PC-3 (cell line): ENCODE measurements at regions not wholly inside any gene's neighbourhood (a gene's known extent, or its start where the extent isn't known, plus 50 kb on each side); places are given as distances from the start of the nearest gene placed in this dataset.

Experiments
- ATAC-seq: fragments of 200-7000 bp; cut with Tn5 transposase; 2 replicates; pipeline ENCODE4 v1.9.1; 2020; ENCODE audit warnings: mild to moderate bottlenecking, moderate library complexity
- BruUV-seq: library from RNA; stranded (reverse); fragments of 400-500 nt; replicated peaks from 2 replicates; lab custom pipeline; 2021; lab: Mats Ljungman, UMichigan
- CTCF ChIA-PET: fragments of 300-600 bp; sonication (Branson Sonifier 250); formaldehyde crosslinking; loops from one replicate; lab custom pipeline; 2022; ENCODE audit warnings: antibody characterized with exemption; lab: Charles Lee
- POLR2A ChIA-PET: fragments of 300-600 bp; sonication (Branson Sonifier 250); formaldehyde crosslinking; loops from one replicate; lab custom pipeline; 2022; ENCODE audit warnings: antibody characterized with exemption; ENCODE audit not compliant: unreplicated experiment; lab: Charles Lee
- DNase-seq: peaks from one replicate; pipeline ENCODE4 v3.0.0-alpha.2; 2015
- H2AFZ ChIP-seq: fragments of 300-600 bp; sonication (generic); 2 replicates; pipeline ENCODE4 v1.6.0; 2016; ENCODE audit warnings: antibody characterized with exemption, low read length
- H3F3A ChIP-seq: fragments of 300-600 bp; sonication (generic); one replicate; pipeline ENCODE4 v1.6.0; 2017; ENCODE audit warnings: antibody characterized with exemption, low read length, control low read depth, mild to moderate bottlenecking; ENCODE audit not compliant: unreplicated experiment
- H3K27ac ChIP-seq: fragments of 300-600 bp; sonication (generic); 2 replicates; pipeline ENCODE4 v1.5.1; 2016; ENCODE audit warnings: mild to moderate bottlenecking, low read length
- H3K27me3 ChIP-seq: fragments of 300-600 bp; sonication (generic); 2 replicates; pipeline ENCODE4 v1.6.1; 2016; ENCODE audit warnings: low read length, mixed read lengths
- H3K36me3 ChIP-seq: fragments of 300-600 bp; sonication (generic); 2 replicates; pipeline ENCODE4 v1.6.1; 2016; ENCODE audit warnings: low read depth, mixed run types, low read length, mixed read lengths
- H3K4me1 ChIP-seq: fragments of 300-600 bp; sonication (generic); 2 replicates; pipeline ENCODE4 v1.5.1; 2016; ENCODE audit warnings: low read length; ENCODE audit not compliant: insufficient read depth
- H3K4me2 ChIP-seq: fragments of 300-600 bp; sonication (generic); 2 replicates; pipeline ENCODE4 v1.6.0; 2016; ENCODE audit warnings: low read length
- H3K4me3 ChIP-seq: fragments of 300-600 bp; sonication (generic); 2 replicates; pipeline ENCODE4 v1.5.1; 2016; ENCODE audit warnings: mild to moderate bottlenecking, low read length, mixed read lengths
- H3K79me2 ChIP-seq: fragments of 300-600 bp; sonication (generic); 2 replicates; pipeline ENCODE4 v1.6.1; 2017; ENCODE audit warnings: low read length, mixed read lengths
- H3K9ac ChIP-seq: fragments of 300-600 bp; sonication (generic); 2 replicates; pipeline ENCODE4 v1.6.0; 2016; ENCODE audit warnings: mild to moderate bottlenecking, low read length
- H3K9me2 ChIP-seq: fragments of 300-600 bp; sonication (generic); replicated peaks from 2 replicates; pipeline ENCODE4 v1.6.1; 2016; ENCODE audit warnings: mixed run types, low read length, mixed read lengths
- H3K9me3 ChIP-seq: fragments of 300-600 bp; sonication (generic); 2 replicates; pipeline ENCODE4 v1.6.1; 2016; ENCODE audit warnings: low read length, mixed read lengths
- H4K20me1 ChIP-seq: fragments of 300-600 bp; sonication (generic); 2 replicates; pipeline ENCODE4 v1.6.1; 2016; ENCODE audit warnings: low read length, mixed read lengths
- CTCF ChIP-seq: fragments of 300-600 bp; sonication (generic); conservative IDR thresholded peaks from 2 replicates; pipeline ENCODE4 v1.5.1; 2017; ENCODE audit warnings: antibody characterized with exemption, low read depth, mild to moderate bottlenecking, low read length
- EZH2 ChIP-seq: fragments of 300-600 bp; sonication (generic); IDR thresholded peaks from one replicate; pipeline ENCODE4 v1.6.1; 2017; ENCODE audit warnings: antibody characterized with exemption, mild to moderate bottlenecking, low read length; ENCODE audit not compliant: unreplicated experiment
- EZH2phosphoT487 ChIP-seq: fragments of 300-600 bp; sonication (generic); IDR thresholded peaks from 2 replicates; pipeline ENCODE4 v1.6.1; 2018; ENCODE audit warnings: mild to moderate bottlenecking, antibody characterized with exemption, low read length, borderline replicate concordance
- intact Hi-C: fragments of 100-400 bp; cut with micrococcal nuclease; formaldehyde crosslinking; loops from 2 replicates; pipeline ENCODE4 v1.9.0; 2023

- TF ChIP-seq CTCF, result no peak
- H3K36me3 ChIP-seq, result no peaks in the 10 kb centered on the region
- no peaks in the 10 kb centered on the region for H3K79me2 ChIP-seq
- ATAC-seq, result no peak
- CTCF ChIA-PET, result no interaction called here
- peaks cover 4% of the 10 kb centered on the region; the same call in 1 of the 2 replicates for H3K9me3 ChIP-seq
- H3K9me2 ChIP-seq, result no peaks in the 10 kb centered on the region
- H3K27me3 ChIP-seq, result peaks cover 30% of the 10 kb centered on the region
- H3K4me2 ChIP-seq, result no peak overlapping the region
- H3K4me1 ChIP-seq, result no peaks in the 10 kb centered on the region
- H3F3A ChIP-seq, result no peaks in the 10 kb centered on the region
- BruUV-seq, result no TSS peak
- H3K27ac ChIP-seq, result no peak overlapping the region
- H2AFZ ChIP-seq, result no peak overlapping the region
- DNase-seq, result no peak
- intact Hi-C loops, result no loop called here
- H3K9ac ChIP-seq, result no peak overlapping the region
- H3K4me3 ChIP-seq, result no peak overlapping the region
- POLR2A ChIA-PET, result no interaction called here
- H4K20me1 ChIP-seq, result no peaks in the 10 kb centered on the region
Observed at GRCh38 chr12:111074559-111074958, 154.2 kb upstream of the MYL2 start.

- Histone ChIP-seq H3K36me3 (no peaks in the 10 kb centered on the region), H2AFZ (no peak overlapping the region), H3K9me3 (peaks cover 4% of the 10 kb centered on the region; the same call in 1 of the 2 replicates), H3K27me3 (peaks cover 20% of the 10 kb centered on the region), H3K27ac (no peak overlapping the region), H4K20me1 (no peaks in the 10 kb centered on the region), H3K9me2 (no peaks in the 10 kb centered on the region), H3K4me2 (no peak overlapping the region), H3K4me1 (no peaks in the 10 kb centered on the region), H3K4me3 (no peak overlapping the region), H3K9ac (no peak overlapping the region), H3K79me2 (no peaks in the 10 kb centered on the region), H3F3A (no peaks in the 10 kb centered on the region)
- intact Hi-C loops, result no loop called here
- BruUV-seq, result no TSS peak
- ChIA-PET CTCF (no interaction called here), POLR2A (no interaction called here)
- TF ChIP-seq EZH2phosphoT487 (no peak), EZH2 (no peak), CTCF (no peak)
- no peak for ATAC-seq
- no peak for DNase-seq
Observed at GRCh38 chr12:111073370-111073769, 153.0 kb upstream of the MYL2 start.

GRCh38 chr12:111072299-111072698 lies 151.9 kb upstream of the MYL2 start:
- TF ChIP-seq EZH2 (no peak), CTCF (no peak), EZH2phosphoT487 (no peak)
- Histone ChIP-seq H3K27ac (no peak overlapping the region), H3K79me2 (no peaks in the 10 kb centered on the region), H3K4me2 (no peak overlapping the region), H3K9me2 (no peaks in the 10 kb centered on the region), H3F3A (no peaks in the 10 kb centered on the region), H3K4me3 (no peak overlapping the region), H3K27me3 (peaks cover 15% of the 10 kb centered on the region), H2AFZ (no peak overlapping the region), H3K4me1 (peaks cover 7% of the 10 kb centered on the region), H3K9ac (no peak overlapping the region), H4K20me1 (no peaks in the 10 kb centered on the region), H3K9me3 (peaks cover 4% of the 10 kb centered on the region; the same call in 1 of the 2 replicates), H3K36me3 (no peaks in the 10 kb centered on the region)
- DNase-seq (no peak), ATAC-seq (no peak)
- BruUV-seq, result no TSS peak
- intact Hi-C loops, result no loop called here
- ChIA-PET CTCF (no interaction called here), POLR2A (no interaction called here)
